K562 (cell line): ENCODE measurements at regions not wholly inside any gene's neighbourhood (a gene's known extent, or its start where the extent isn't known, plus 50 kb on each side); places are given as distances from the start of the nearest gene placed in this dataset.

Experiments used
- ATAC-seq: fragments of 200-7000 bp; cut with Tn5 transposase; 3 replicates; pipeline ENCODE4 v1.9.1; 2020; ENCODE audit warnings: moderate library complexity
- BruUV-seq: library from RNA; stranded (reverse); fragments of 400-500 nt; replicated peaks from 2 replicates; lab custom pipeline; 2021; lab: Mats Ljungman, UMichigan
- CTCF ChIA-PET: fragments of 300-600 bp; formaldehyde crosslinking; extraction: SDS; loops from one replicate; lab custom pipeline; 2021; ENCODE audit warnings: low intra/inter-chr PET ratio; lab: Yijun Ruan, JAX
- POLR2A ChIA-PET: fragments of 300-600, 350-650 bp; sonication (Branson Sonifier 250); formaldehyde crosslinking; extraction: SDS; loops from one replicate; lab custom pipeline; 2021; ENCODE audit warnings: antibody characterized with exemption, inconsistent platforms; lab: Yijun Ruan, JAX
- DNase-seq, 4 experiments: peaks; one replicate each; pipeline versions ENCODE4 v3.0.0 to v3.0.0-alpha.2; 2011 to 2018; ENCODE audit warnings: low spot score in 3 of 4, mixed read lengths in 3 of 4; ENCODE audit errors: extremely low read depth in 1 of 4
- FAIRE-seq: peaks from 2 replicates; lab custom pipeline; 2011; peaks lifted over from hg19 to GRCh38; lab: Jason Lieb, UNC
- H2AFZ ChIP-seq: 2 replicates; pipeline ENCODE4 v1.6.0; 2011; ENCODE audit warnings: low read depth, low read length, control low read depth, inconsistent platforms
- H3K27ac ChIP-seq: fragments of 200-600 bp; 3 replicates; pipeline ENCODE4 v1.8.0; 2011; ENCODE audit warnings: low read depth, mild to moderate bottlenecking, control low read depth, inconsistent platforms, low read length, moderate library complexity, mixed read lengths; ENCODE audit errors: extremely low read depth
- H3K27me3 ChIP-seq, 2 experiments: fragments of 300-600 bp in 1 of 2; 2 replicates in 1 of 2; 3 replicates in 1 of 2; pipeline versions ENCODE4 v1.6.0 to v1.8.0; 2011; ENCODE audit warnings: inconsistent platforms in 2 of 2, low read length in 2 of 2, mild to moderate bottlenecking in 1 of 2, mixed read lengths in 1 of 2, moderate library complexity in 1 of 2; ENCODE audit not compliant: control insufficient read depth in 2 of 2, insufficient read depth in 2 of 2
- H3K36me3 ChIP-seq: fragments of 300-600 bp; 3 replicates; pipeline ENCODE4 v1.8.0; 2011; ENCODE audit warnings: mild to moderate bottlenecking, low read length, inconsistent platforms; ENCODE audit not compliant: control insufficient read depth, insufficient read depth
- H3K4me1 ChIP-seq, 2 experiments: fragments of 200-600 bp in 1 of 2; replicated peaks in 1 of 2; 2 replicates in 1 of 2; 3 replicates in 1 of 2; pipeline versions ENCODE4 v1.5.1 to v1.8.0; 2011; ENCODE audit warnings: inconsistent platforms in 2 of 2, low read length in 2 of 2, mild to moderate bottlenecking in 1 of 2, mixed read lengths in 1 of 2, moderate library complexity in 1 of 2; ENCODE audit not compliant: control insufficient read depth in 2 of 2, insufficient read depth in 2 of 2
- H3K4me2 ChIP-seq: 2 replicates; pipeline ENCODE4 v1.6.1; 2011; ENCODE audit warnings: low read length, control low read depth, inconsistent platforms, mixed read lengths; ENCODE audit not compliant: insufficient read depth
- H3K4me3 ChIP-seq: fragments of 200-600 bp; sonication (generic), shearing (Covaris generic); 2 replicates; pipeline ENCODE4 v1.5.1; 2016; ENCODE audit warnings: control low read depth, inconsistent platforms
- H3K79me2 ChIP-seq: fragments of 200-600 bp; 3 replicates; pipeline ENCODE4 v1.8.0; 2011; ENCODE audit warnings: low read length, inconsistent platforms; ENCODE audit not compliant: control insufficient read depth, insufficient read depth
- H3K9ac ChIP-seq, 2 experiments: 2 replicates each; pipeline versions ENCODE4 v1.6.0 to v1.6.1; 2011; ENCODE audit warnings: low read depth in 2 of 2, low read length in 2 of 2, control low read depth in 1 of 2, inconsistent platforms in 1 of 2, mild to moderate bottlenecking in 1 of 2, mixed read lengths in 1 of 2; ENCODE audit not compliant: insufficient read depth in 1 of 2
- H3K9me1 ChIP-seq: one replicate; pipeline ENCODE4 v1.6.0; 2011; ENCODE audit warnings: inconsistent platforms, mild to moderate bottlenecking, low read length, moderate library complexity; ENCODE audit not compliant: control insufficient read depth, insufficient read depth
- H3K9me3 ChIP-seq: replicated peaks from 2 replicates; pipeline ENCODE4 v1.5.1; 2011; ENCODE audit warnings: low read depth, low read length, inconsistent platforms; ENCODE audit not compliant: control insufficient read depth, insufficient read depth
- H4K20me1 ChIP-seq: replicated peaks from 2 replicates; pipeline ENCODE4 v1.6.1; 2011; ENCODE audit warnings: low read length, inconsistent platforms, mixed read lengths; ENCODE audit not compliant: control insufficient read depth, insufficient read depth
- CBFA2T3 ChIP-seq: fragments of 450-650 bp; IDR thresholded peaks from 2 replicates; pipeline ENCODE4 v1.6.1; 2017
- HDAC1 ChIP-seq, 2 experiments: fragments of 450-650 bp; IDR thresholded peaks; 2 replicates each; pipeline ENCODE4 v1.6.1; 2016 to 2017; ENCODE audit warnings: inconsistent platforms in 1 of 2, mild to moderate bottlenecking in 1 of 2, moderate library complexity in 1 of 2
- KLF16 ChIP-seq: IDR thresholded peaks from 2 replicates; pipeline ENCODE4 v1.6.1; 2016; ENCODE audit warnings: antibody characterized with exemption
- MCM5 ChIP-seq: fragments of 450-650 bp; IDR thresholded peaks from 2 replicates; pipeline ENCODE4 v1.6.1; 2016; ENCODE audit warnings: low read depth
- OTX1 ChIP-seq: fragments of 450-650 bp; formaldehyde crosslinking; IDR thresholded peaks from 2 replicates; pipeline ENCODE4 v1.4.0; 2022; ENCODE audit warnings: mild to moderate bottlenecking
- RAD21 ChIP-seq, 2 experiments: fragments of 250-450 bp in 1 of 2; fragments of 450-650 bp in 1 of 2; sonication (Bioruptor Pico) in 1 of 2; formaldehyde crosslinking in 1 of 2; IDR thresholded peaks in 1 of 2; conservative IDR thresholded peaks in 1 of 2; 2 replicates each; pipeline versions ENCODE4 v1.4.0 to v1.8.0; 2020 to 2022; ENCODE audit warnings: mild to moderate bottlenecking in 2 of 2, moderate library complexity in 1 of 2
- SPI1 ChIP-seq: IDR thresholded peaks from 2 replicates; pipeline ENCODE4 v1.6.1; 2011; ENCODE audit warnings: low read depth, low read length, control low read depth, borderline replicate concordance
- ZNF143 ChIP-seq: sonication (generic); formaldehyde crosslinking; IDR thresholded peaks from 2 replicates; pipeline ENCODE4 v1.9.0; 2022; ENCODE audit warnings: mild to moderate bottlenecking, missing genetic modification reagents
- ZNF354B ChIP-seq: fragments of 250-450 bp; sonication (Bioruptor Pico); IDR thresholded peaks from 2 replicates; pipeline ENCODE4 v1.4.0; 2020
- ZNF57 ChIP-seq: fragments of 450-650 bp; formaldehyde crosslinking; IDR thresholded peaks from 2 replicates; pipeline ENCODE4 v1.4.0; 2020; ENCODE audit warnings: mild to moderate bottlenecking, moderate library complexity
- WGBS: fragments of 100-300 bp; shearing (Covaris generic); methylation state at CpG from one replicate; pipeline ENCODE4 v1.1.6; 2016; ENCODE audit warnings: low coverage, mixed read lengths; ENCODE audit not compliant: insufficient coverage; ENCODE audit errors: missing lambda C conversion rate; 5-methylcytosine and 5-hydroxymethylcytosine counted together
- in situ Hi-C: fragments of 300-500 bp; cut with MboI; formaldehyde crosslinking; loops from 4 replicates; pipeline ENCODE4 v1.15.0; 2018; ENCODE audit warnings: inconsistent platforms, mixed read lengths
- intact Hi-C: fragments of 100-400 bp; cut with micrococcal nuclease; formaldehyde crosslinking; loops from 2 replicates; pipeline ENCODE4 v1.14.2; 2022
- TF ChIP-seq, protein P1 (sequence below), 2 experiments: fragments of 450-650 bp; conservative IDR thresholded peaks; 2 replicates each; pipeline ENCODE4 v1.6.1; 2017; ENCODE audit warnings: mild to moderate bottlenecking in 2 of 2, moderate library complexity in 2 of 2
- TF ChIP-seq, protein P2 (sequence below), 2 experiments: fragments of 450-650 bp in 1 of 2; sonication (generic) in 1 of 2; formaldehyde crosslinking in 1 of 2; IDR thresholded peaks in 1 of 2; conservative IDR thresholded peaks in 1 of 2; 2 replicates each; pipeline versions ENCODE4 v1.6.1 to v1.8.1; 2016 to 2023; ENCODE audit warnings: mild to moderate bottlenecking in 2 of 2, moderate library complexity in 2 of 2, inconsistent platforms in 1 of 2, missing genetic modification reagents in 1 of 2

DNA sequence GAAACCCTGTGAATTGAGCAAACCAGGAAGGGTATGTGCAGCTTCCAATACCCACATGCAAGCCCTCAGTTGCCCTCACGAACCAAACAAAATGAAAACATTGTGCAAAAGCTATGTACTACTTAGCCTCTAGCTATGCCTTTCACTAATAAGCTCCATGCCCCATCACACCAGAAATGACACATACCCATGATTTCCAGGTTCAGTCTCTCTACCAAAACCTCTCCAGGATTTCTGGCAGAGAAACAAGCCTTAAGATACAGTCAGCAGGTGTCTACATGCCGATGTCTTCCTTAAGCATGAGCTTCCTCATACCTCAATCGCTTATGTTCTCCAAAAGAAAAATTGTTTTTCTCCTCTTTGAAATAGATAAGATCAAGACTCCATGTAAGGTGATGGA, 527.8 kb upstream of the AUTS2 start:
- Histone ChIP-seq H3K4me2 (no peak overlapping the region), H3K79me2 (no peaks in the 10 kb centered on the region), H3K4me3 (no peak overlapping the region), H3K9me1 (no peaks in the 10 kb centered on the region), H3K4me1 (no peaks in the 10 kb centered on the region), H3K36me3 (no peaks in the 10 kb centered on the region), H3K9ac (no peak overlapping the region), H3K27me3 (no peaks in the 10 kb centered on the region), H2AFZ (no peak overlapping the region), H3K27ac (no peak overlapping the region), H3K9me3 (no peaks in the 10 kb centered on the region), H4K20me1 (no peaks in the 10 kb centered on the region)
- no peak for TF ChIP-seq ZNF57
- TF ChIP-seq HDAC1 (IDR thresholded peaks at IDR 0.05), result no peak
- TF ChIP-seq ZNF354B (CRISPR knock-in tag), result no peak
- TF ChIP-seq OTX1 (CRISPR knock-in tag), result no peak
- no peak for FAIRE-seq
- ATAC-seq, result no peak
- BruUV-seq, result no TSS peak
- POLR2A ChIA-PET, result no interaction called here
- intact Hi-C loops, result no loop called here
- no peak for DNase-seq
- in situ Hi-C loops, result no loop called here
- WGBS, result 2% methylated on average over 3 of the region's 3 CpGs
- CTCF ChIA-PET, result no interaction called here

DNA sequence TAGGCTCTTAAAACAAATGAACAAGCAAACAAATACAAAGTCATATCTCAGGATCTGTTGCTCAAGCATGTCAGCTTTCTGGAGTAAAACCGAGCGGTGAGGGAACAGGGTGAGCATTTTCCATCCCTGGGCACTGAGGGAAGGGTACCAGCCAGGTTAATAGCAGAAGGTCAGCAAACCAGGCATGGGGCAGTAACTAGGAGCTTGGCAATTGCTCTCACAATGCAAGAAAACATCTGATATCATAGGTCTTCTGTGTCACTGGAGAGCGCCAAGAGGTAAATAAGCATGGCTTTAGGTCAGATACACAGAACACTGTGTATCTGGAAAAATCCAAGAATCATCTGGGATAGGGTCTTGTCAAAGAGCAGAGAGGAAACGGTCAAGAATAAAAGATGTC, 521.7 kb upstream of the AUTS2 start:
- 0% methylated on average over 4 of the region's 4 CpGs for WGBS
- H3K4me1 ChIP-seq, result no peaks in the 10 kb centered on the region
- in situ Hi-C loops (no loop called here), intact Hi-C loops (no loop called here)
- no peaks in the 10 kb centered on the region for H4K20me1 ChIP-seq
- no peak overlapping the region for H3K9ac ChIP-seq
- H3K4me2 ChIP-seq, result no peak overlapping the region
- no peak overlapping the region for H2AFZ ChIP-seq
- ATAC-seq (no peak), FAIRE-seq (no peak), DNase-seq (no peak)
- H3K27ac ChIP-seq, result no peak overlapping the region
- ChIA-PET CTCF (no interaction called here), POLR2A (interaction anchor here (0.6 kb wide), 1 partner anchor 87 kb away, joined by 3 read pairs; no protein-coding TSS in a partner anchor)
- no peaks in the 10 kb centered on the region for H3K36me3 ChIP-seq
- H3K4me3 ChIP-seq, result no peak overlapping the region
- H3K27me3 ChIP-seq, result no peaks in the 10 kb centered on the region
- no peaks in the 10 kb centered on the region for H3K9me1 ChIP-seq
- H3K9me3 ChIP-seq, result no peaks in the 10 kb centered on the region
- no TSS peak for BruUV-seq
- no peaks in the 10 kb centered on the region for H3K79me2 ChIP-seq
- TF ChIP-seq KLF16 (no peak), SPI1 (no peak), MCM5 (no peak), RAD21 (CRISPR knock-in tag; conservative IDR thresholded peaks at IDR 0.05 in 1 of 2, IDR thresholded peaks at IDR 0.05 in 1 of 2) (no peak), CBFA2T3 (no peak), ZNF143 (CRISPR knock-in tag) (no peak)
- TF ChIP-seq, protein P1, sequence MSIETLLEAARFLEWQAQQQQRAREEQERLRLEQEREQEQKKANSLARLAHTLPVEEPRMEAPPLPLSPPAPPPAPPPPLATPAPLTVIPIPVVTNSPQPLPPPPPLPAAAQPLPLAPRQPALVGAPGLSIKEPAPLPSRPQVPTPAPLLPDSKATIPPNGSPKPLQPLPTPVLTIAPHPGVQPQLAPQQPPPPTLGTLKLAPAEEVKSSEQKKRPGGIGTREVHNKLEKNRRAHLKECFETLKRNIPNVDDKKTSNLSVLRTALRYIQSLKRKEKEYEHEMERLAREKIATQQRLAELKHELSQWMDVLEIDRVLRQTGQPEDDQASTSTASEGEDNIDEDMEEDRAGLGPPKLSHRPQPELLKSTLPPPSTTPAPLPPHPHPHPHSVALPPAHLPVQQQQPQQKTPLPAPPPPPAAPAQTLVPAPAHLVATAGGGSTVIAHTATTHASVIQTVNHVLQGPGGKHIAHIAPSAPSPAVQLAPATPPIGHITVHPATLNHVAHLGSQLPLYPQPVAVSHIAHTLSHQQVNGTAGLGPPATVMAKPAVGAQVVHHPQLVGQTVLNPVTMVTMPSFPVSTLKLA (conservative IDR thresholded peaks at IDR 0.05), result no peak
- TF ChIP-seq, protein P2, sequence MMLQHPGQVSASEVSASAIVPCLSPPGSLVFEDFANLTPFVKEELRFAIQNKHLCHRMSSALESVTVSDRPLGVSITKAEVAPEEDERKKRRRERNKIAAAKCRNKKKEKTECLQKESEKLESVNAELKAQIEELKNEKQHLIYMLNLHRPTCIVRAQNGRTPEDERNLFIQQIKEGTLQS (IDR thresholded peaks at IDR 0.05), result no peak
- TF ChIP-seq, protein P2 (CRISPR knock-in tag; conservative IDR thresholded peaks at IDR 0.05), result no peak
